Tibial nerve (tissue), 4 donors: ENCODE measurements at regions not wholly inside any gene's neighbourhood (a gene's known extent, or its start where the extent isn't known, plus 50 kb on each side); places are given as distances from the start of the nearest gene placed in this dataset.
"Not testable (repeated sequence)": the region's sequence is repeated elsewhere in the genome, so short reads cannot be mapped to it uniquely, and the experiment has no call there.

Experiments used
- DNase-seq, 2 donors: peaks; one replicate each; pipeline ENCODE4 v3.0.0-alpha.2; 2019; ENCODE audit warnings: low spot score in 2 of 2
- H3K27ac ChIP-seq, 4 donors: fragments of 200-600 bp; sonication (generic) in 3 of 4; one replicate each; pipeline ENCODE4 v1.5.1; 2017 to 2019; ENCODE audit warnings: mild to moderate bottlenecking in 1 of 4
- H3K27me3 ChIP-seq, 2 donors: fragments of 200-600 bp; sonication (generic) in 1 of 2; one replicate each; pipeline versions ENCODE4 v1.5.1 to v1.6.0; 2017 to 2019
- H3K36me3 ChIP-seq, 3 donors: fragments of 200-600 bp; sonication (generic); one replicate each; pipeline ENCODE4 v1.5.1; 2018 to 2019
- H3K4me1 ChIP-seq, 4 donors: fragments of 200-600 bp; sonication (generic) in 3 of 4; one replicate each; pipeline ENCODE4 v1.5.1; 2017 to 2019
- H3K4me3 ChIP-seq, 4 donors: fragments of 200-600 bp; sonication (generic) in 3 of 4; one replicate each; pipeline ENCODE4 v1.5.1; 2017 to 2019; ENCODE audit warnings: mild to moderate bottlenecking in 1 of 4, moderate library complexity in 1 of 4
- H3K9me3 ChIP-seq, 4 donors: fragments of 200-600 bp; sonication (generic) in 3 of 4; one replicate each; pipeline ENCODE4 v1.5.1; 2017 to 2019
- EP300 ChIP-seq, 2 donors: sonication (generic); formaldehyde crosslinking; IDR thresholded peaks; one replicate each; pipeline ENCODE4 v1.6.1; 2017; ENCODE audit warnings: antibody characterized with exemption in 2 of 2, mild to moderate bottlenecking in 1 of 2
- POLR2A ChIP-seq, 2 donors: fragments of 450-650 bp; IDR thresholded peaks; one replicate each; pipeline ENCODE4 v1.6.1; 2017; ENCODE audit warnings: antibody characterized with exemption in 2 of 2, mild to moderate bottlenecking in 2 of 2, moderate library complexity in 2 of 2
- WGBS, 2 donors: methylation state at CpG; one replicate each; pipeline ENCODE4 v1.1.5; 2018; 5-methylcytosine and 5-hydroxymethylcytosine counted together
- TF ChIP-seq, protein P1 (sequence below), 5 experiments: fragments of 200-600 bp in 3 of 5; fragments of 450-650 bp in 2 of 5; sonication (generic) in 3 of 5; IDR thresholded peaks; one replicate each; pipeline ENCODE4 v1.5.1; 2016 to 2019; ENCODE audit warnings: antibody characterized with exemption in 5 of 5, mild to moderate bottlenecking in 3 of 5, moderate library complexity in 2 of 5

GRCh38 chr9:36462245-36462644, 62.2 kb upstream of the RNF38 start:
- Histone ChIP-seq H3K36me3 (peaks cover 0 to 15% (median 0%) of the 10 kb centered on the region in 3 donors), H3K9me3 (no peaks in the 10 kb centered on the region), H3K4me1 (peaks cover 0 to 62% (median 5%) of the 10 kb centered on the region in 4 donors), H3K27ac (no peak overlapping the region), H3K27me3 (no peaks in the 10 kb centered on the region), H3K4me3 (no peak overlapping the region)
- TF ChIP-seq EP300 (IDR thresholded peaks at IDR 0.05) (no peak), POLR2A (IDR thresholded peaks at IDR 0.05) (no peak)
- TF ChIP-seq, protein P1, sequence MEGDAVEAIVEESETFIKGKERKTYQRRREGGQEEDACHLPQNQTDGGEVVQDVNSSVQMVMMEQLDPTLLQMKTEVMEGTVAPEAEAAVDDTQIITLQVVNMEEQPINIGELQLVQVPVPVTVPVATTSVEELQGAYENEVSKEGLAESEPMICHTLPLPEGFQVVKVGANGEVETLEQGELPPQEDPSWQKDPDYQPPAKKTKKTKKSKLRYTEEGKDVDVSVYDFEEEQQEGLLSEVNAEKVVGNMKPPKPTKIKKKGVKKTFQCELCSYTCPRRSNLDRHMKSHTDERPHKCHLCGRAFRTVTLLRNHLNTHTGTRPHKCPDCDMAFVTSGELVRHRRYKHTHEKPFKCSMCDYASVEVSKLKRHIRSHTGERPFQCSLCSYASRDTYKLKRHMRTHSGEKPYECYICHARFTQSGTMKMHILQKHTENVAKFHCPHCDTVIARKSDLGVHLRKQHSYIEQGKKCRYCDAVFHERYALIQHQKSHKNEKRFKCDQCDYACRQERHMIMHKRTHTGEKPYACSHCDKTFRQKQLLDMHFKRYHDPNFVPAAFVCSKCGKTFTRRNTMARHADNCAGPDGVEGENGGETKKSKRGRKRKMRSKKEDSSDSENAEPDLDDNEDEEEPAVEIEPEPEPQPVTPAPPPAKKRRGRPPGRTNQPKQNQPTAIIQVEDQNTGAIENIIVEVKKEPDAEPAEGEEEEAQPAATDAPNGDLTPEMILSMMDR (IDR thresholded peaks at IDR 0.05): no peak
- WGBS, 2 donors: 86 to 89% methylated on average over 4 of the region's 4 CpGs
- no peak for DNase-seq

- DNase-seq: no peak
- Histone ChIP-seq H3K27me3 (no peaks in the 10 kb centered on the region), H3K4me1 (peaks cover 0 to 63% (median 7%) of the 10 kb centered on the region in 4 donors), H3K36me3 (peaks cover 0 to 15% (median 0%) of the 10 kb centered on the region in 3 donors), H3K9me3 (no peaks in the 10 kb centered on the region), H3K27ac (no peak overlapping the region), H3K4me3 (no peak overlapping the region)
- TF ChIP-seq EP300 (IDR thresholded peaks at IDR 0.05) (no peak), POLR2A (IDR thresholded peaks at IDR 0.05) (no peak)
- TF ChIP-seq, protein P1 (IDR thresholded peaks at IDR 0.05): no peak
These were observed 61.3 kb upstream of the RNF38 start for GRCh38 chr9:36461323-36461722.

DNA sequence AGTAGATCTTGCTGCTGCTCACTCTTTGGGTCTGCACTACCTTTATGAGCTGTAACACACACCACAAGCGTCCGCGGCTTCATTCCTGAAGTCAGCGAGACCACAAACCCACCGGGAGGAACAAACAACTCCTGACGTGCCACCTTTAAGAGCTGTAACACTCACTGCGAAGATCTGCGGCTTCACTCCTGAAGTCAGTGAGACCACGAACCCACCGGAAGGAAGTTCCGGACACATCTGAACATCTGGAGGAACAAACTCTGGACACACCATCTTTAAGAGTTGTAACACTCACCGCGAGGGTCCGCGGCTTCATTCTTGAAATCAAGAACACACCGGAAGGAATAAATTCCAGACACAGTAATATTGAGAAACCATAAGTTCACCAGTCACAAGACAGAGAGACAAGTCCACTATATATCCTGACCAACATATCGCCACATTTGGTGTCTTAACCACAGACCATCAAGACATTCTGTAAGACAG, 58.4 kb upstream of the RNF38 start:
- peaks cover 0 to 62% (median 8%) of the 10 kb centered on the region in 4 donors for H3K4me1 ChIP-seq
- peaks cover 0 to 15% (median 0%) of the 10 kb centered on the region in 3 donors for H3K36me3 ChIP-seq
- H3K27ac ChIP-seq, H3K27me3 ChIP-seq, H3K4me3 ChIP-seq, H3K9me3 ChIP-seq, DNase-seq: not testable (repeated sequence)
- 88 to 94% methylated on average over 17 of the region's 17 CpGs for WGBS, 2 donors

GRCh38 chr9:36457836-36458429, 57.9 kb upstream of the RNF38 start:
- Histone ChIP-seq H3K9me3 (no peaks in the 10 kb centered on the region), H3K36me3 (peaks cover 0 to 15% (median 0%) of the 10 kb centered on the region in 3 donors), H3K4me3 (no peak overlapping the region), H3K27me3 (no peaks in the 10 kb centered on the region), H3K27ac (no peak overlapping the region), H3K4me1 (peaks cover 0 to 56% (median 8%) of the 10 kb centered on the region in 4 donors)
- 82 to 85% methylated on average over 7 of the region's 7 CpGs for WGBS, 2 donors
- DNase-seq: no peak
- TF ChIP-seq, protein P1 (IDR thresholded peaks at IDR 0.05): no peak
- TF ChIP-seq POLR2A (IDR thresholded peaks at IDR 0.05) (no peak), EP300 (IDR thresholded peaks at IDR 0.05) (no peak)

GRCh38 chr9:36456480-36457065, 56.5 kb upstream of the RNF38 start:
- WGBS, 2 donors: 48 to 68% methylated on average over 1 of the region's 1 CpG
- TF ChIP-seq POLR2A (IDR thresholded peaks at IDR 0.05): no peak
- TF ChIP-seq, protein P1 (IDR thresholded peaks at IDR 0.05): no peak
- no peak for TF ChIP-seq EP300 (IDR thresholded peaks at IDR 0.05)

More at GRCh38 chr9:36456480-36457065, 56.5 kb upstream of the RNF38 start:
- Histone ChIP-seq H3K4me1 (peaks cover 0 to 43% (median 8%) of the 10 kb centered on the region in 4 donors), H3K27ac (no peak overlapping the region), H3K9me3 (no peaks in the 10 kb centered on the region), H3K36me3 (peaks cover 0 to 15% (median 0%) of the 10 kb centered on the region in 3 donors), H3K27me3 (no peaks in the 10 kb centered on the region), H3K4me3 (no peak overlapping the region)
- DNase-seq: no peak
